ENCODE measurements at regions not wholly inside any gene's neighbourhood (a gene's known extent, or its start where the extent isn't known, plus 50 kb on each side); places are given as distances from the start of the nearest gene placed in this dataset.

- in situ Hi-C loops (cut with MboI; ENCODE audit: low pct_unique_long_range_greater_than_20kb, low sequenced_read_pairs, unreplicated experiment), result no loop called here
- TF ChIP-seq CTCF (IDR thresholded peaks at IDR 0.05; ENCODE audit: extremely low read depth, insufficient read depth, missing control alignments), result no peak
- no peak for DNase-seq (ENCODE audit: low spot score)
These were observed 404.2 kb downstream of the DAD1 start for GRCh38 chr14:22184830-22185168.

- TF ChIP-seq CTCF (IDR thresholded peaks at IDR 0.05; ENCODE audit: extremely low read depth, insufficient read depth, missing control alignments), result no peak
- no peak for DNase-seq (ENCODE audit: low spot score)
- in situ Hi-C loops (cut with MboI; ENCODE audit: low pct_unique_long_range_greater_than_20kb, low sequenced_read_pairs, unreplicated experiment), result no loop called here
These were observed 404.7 kb downstream of the DAD1 start for GRCh38 chr14:22184157-22184829.

- TF ChIP-seq CTCF (IDR thresholded peaks at IDR 0.05; ENCODE audit: extremely low read depth, insufficient read depth, missing control alignments), result no peak
- DNase-seq (ENCODE audit: low spot score), result no peak
- in situ Hi-C loops (cut with MboI; ENCODE audit: low pct_unique_long_range_greater_than_20kb, low sequenced_read_pairs, unreplicated experiment), result no loop called here
These were observed 409.0 kb downstream of the DAD1 start for GRCh38 chr14:22180045-22180444.

- TF ChIP-seq CTCF (IDR thresholded peaks at IDR 0.05; ENCODE audit: extremely low read depth, insufficient read depth, missing control alignments), result no peak
- DNase-seq (ENCODE audit: low spot score), result no peak
- in situ Hi-C loops (cut with MboI; ENCODE audit: low pct_unique_long_range_greater_than_20kb, low sequenced_read_pairs, unreplicated experiment), result no loop called here
These were observed 409.8 kb downstream of the DAD1 start for GRCh38 chr14:22179190-22179589.

- no peak for DNase-seq (ENCODE audit: low spot score)
- TF ChIP-seq CTCF (IDR thresholded peaks at IDR 0.05; ENCODE audit: extremely low read depth, insufficient read depth, missing control alignments), result no peak
- in situ Hi-C loops (cut with MboI; ENCODE audit: low pct_unique_long_range_greater_than_20kb, low sequenced_read_pairs, unreplicated experiment), result no loop called here
These were observed 410.6 kb downstream of the DAD1 start for GRCh38 chr14:22178333-22178839.

GRCh38 chr14:22177870-22178269 lies 411.2 kb downstream of the DAD1 start:
- no peak for DNase-seq (ENCODE audit: low spot score)
- TF ChIP-seq CTCF (IDR thresholded peaks at IDR 0.05; ENCODE audit: extremely low read depth, insufficient read depth, missing control alignments), result no peak
- in situ Hi-C loops (cut with MboI; ENCODE audit: low pct_unique_long_range_greater_than_20kb, low sequenced_read_pairs, unreplicated experiment), result no loop called here

All from GM13977 (cell line).